GM12891 (cell line): ENCODE measurements at regions not wholly inside any gene's neighbourhood (a gene's known extent, or its start where the extent isn't known, plus 50 kb on each side); places are given as distances from the start of the nearest gene placed in this dataset.

Experiments used
- POLR2A ChIP-seq: IDR thresholded peaks from 2 replicates; pipeline ENCODE4 v1.6.1; 2011; ENCODE audit warnings: low read depth, low read length, control low read depth
- TAF1 ChIP-seq: IDR thresholded peaks from 2 replicates; pipeline ENCODE4 v1.6.1; 2011; ENCODE audit warnings: low read depth, low read length, control low read depth

DNA sequence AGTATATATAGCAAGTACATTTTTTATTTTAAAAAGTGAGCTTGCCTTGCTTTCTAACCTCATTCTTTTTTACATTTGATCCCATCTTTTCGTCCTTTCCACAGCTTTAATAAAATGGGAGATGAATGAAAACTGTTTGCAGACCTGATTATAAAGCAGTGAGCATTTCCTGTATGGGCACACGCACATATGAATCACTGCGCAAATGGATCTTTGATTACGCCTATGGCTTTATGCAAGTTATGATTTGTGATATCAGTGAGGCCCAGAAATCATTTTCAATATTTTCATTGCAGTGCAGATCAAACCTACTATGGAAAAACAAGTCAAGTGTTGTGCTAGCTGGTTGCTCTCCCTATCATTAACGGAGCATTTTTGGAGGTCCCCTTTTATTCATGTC lies 1073.0 kb downstream of the MAT2B start:
- TF ChIP-seq POLR2A (no peak), TAF1 (no peak)
